IMR-90 (cell line): ENCODE measurements at regions not wholly inside any gene's neighbourhood (a gene's known extent, or its start where the extent isn't known, plus 50 kb on each side); places are given as distances from the start of the nearest gene placed in this dataset.

Source experiments
- ATAC-seq: fragments of 200-7000 bp; cut with Tn5 transposase; 2 replicates; pipeline ENCODE4 v1.9.1; 2020; ENCODE audit warnings: low read depth, mild to moderate bottlenecking, moderate library complexity
- BruUV-seq: library from RNA; stranded (reverse); fragments of 400-500 nt; replicated peaks from 2 replicates; lab custom pipeline; 2021; lab: Mats Ljungman, UMichigan
- CTCF ChIA-PET: fragments of 300-600 bp; formaldehyde crosslinking; extraction: SDS; loops from one replicate; lab custom pipeline; 2021; ENCODE audit warnings: antibody characterized with exemption; lab: Yijun Ruan, JAX
- POLR2A ChIA-PET: fragments of 300-600 bp; sonication (Branson Sonifier 250); formaldehyde crosslinking; loops from one replicate; lab custom pipeline; 2022; ENCODE audit warnings: antibody characterized with exemption; ENCODE audit not compliant: unreplicated experiment; lab: Charles Lee
- DNase-seq: peaks from one replicate; pipeline ENCODE4 v3.0.0; 2013
- H2AFZ ChIP-seq: replicated peaks from 2 replicates; pipeline ENCODE3; 2013; ENCODE audit warnings: low read length, mild to moderate bottlenecking; ENCODE audit not compliant: poor library complexity
- H2AK5ac ChIP-seq: 2 replicates; pipeline ENCODE4 v1.6.1; 2013; ENCODE audit warnings: low read depth, low read length, inconsistent platforms
- H2AK9ac ChIP-seq: replicated peaks from 2 replicates; pipeline ENCODE3; 2013; ENCODE audit warnings: mild to moderate bottlenecking, low read depth, low read length, moderate library complexity; ENCODE audit not compliant: poor library complexity
- H2BK120ac ChIP-seq: 2 replicates; pipeline ENCODE4 v1.6.1; 2013; ENCODE audit warnings: low read depth, low read length, inconsistent platforms
- H2BK15ac ChIP-seq: 3 replicates; pipeline ENCODE4 v1.6.1; 2013; ENCODE audit warnings: low read depth, low read length, inconsistent platforms
- H2BK20ac ChIP-seq: 2 replicates; pipeline ENCODE4 v1.6.1; 2013; ENCODE audit warnings: low read depth, mild to moderate bottlenecking, inconsistent platforms, low read length, moderate library complexity
- H2BK5ac ChIP-seq: 2 replicates; pipeline ENCODE4 v1.6.1; 2013; ENCODE audit warnings: mild to moderate bottlenecking, low read depth, low read length, inconsistent platforms; ENCODE audit not compliant: poor library complexity, severe bottlenecking
- H3K14ac ChIP-seq: replicated peaks from 2 replicates; pipeline ENCODE4 v1.6.1; 2013; ENCODE audit warnings: low read depth, low read length, inconsistent platforms
- H3K18ac ChIP-seq: 2 replicates; pipeline ENCODE4 v1.6.1; 2013; ENCODE audit warnings: low read depth, low read length, control low read depth
- H3K23ac ChIP-seq: 2 replicates; pipeline ENCODE4 v1.6.1; 2013; ENCODE audit warnings: low read depth, low read length, inconsistent platforms
- H3K27ac ChIP-seq: 2 replicates; pipeline ENCODE4 v1.5.1; 2013; ENCODE audit warnings: mild to moderate bottlenecking, control low read depth, low read length; ENCODE audit not compliant: insufficient read depth
- H3K27me3 ChIP-seq: 2 replicates; pipeline ENCODE4 v1.6.1; 2013; ENCODE audit warnings: low read length; ENCODE audit not compliant: control insufficient read depth, insufficient read depth
- H3K36me3 ChIP-seq: 2 replicates; pipeline ENCODE4 v1.6.1; 2013; ENCODE audit warnings: low read length, mixed read lengths; ENCODE audit not compliant: control insufficient read depth, insufficient read depth
- H3K4ac ChIP-seq: 2 replicates; pipeline ENCODE4 v1.6.1; 2013; ENCODE audit warnings: low read depth, low read length, inconsistent platforms
- H3K4me1 ChIP-seq: 2 replicates; pipeline ENCODE4 v1.6.1; 2013; ENCODE audit warnings: low read length, mixed read lengths; ENCODE audit not compliant: control insufficient read depth, insufficient read depth
- H3K4me2 ChIP-seq: 2 replicates; pipeline ENCODE4 v1.6.1; 2013; ENCODE audit warnings: low read depth, mild to moderate bottlenecking, control low read depth, low read length, moderate library complexity
- H3K4me3 ChIP-seq: 2 replicates; pipeline ENCODE4 v1.5.1; 2013; ENCODE audit warnings: low read depth, mild to moderate bottlenecking, control low read depth, low read length, moderate library complexity; ENCODE audit not compliant: insufficient read depth
- H3K56ac ChIP-seq: 2 replicates; pipeline ENCODE4 v1.6.1; 2013; ENCODE audit warnings: low read length, inconsistent platforms; ENCODE audit not compliant: insufficient read depth; ENCODE audit errors: extremely low read depth
- H3K79me1 ChIP-seq, 2 experiments: 2 replicates each; pipeline ENCODE4 v1.6.1; 2013; ENCODE audit warnings: low read length in 2 of 2, inconsistent platforms in 1 of 2, low read depth in 1 of 2
- H3K9ac ChIP-seq: 2 replicates; pipeline ENCODE4 v1.6.1; 2013; ENCODE audit warnings: low read depth, low read length, control low read depth
- H3K9me1 ChIP-seq: 2 replicates; pipeline ENCODE4 v1.6.1; 2013; ENCODE audit warnings: low read length, inconsistent platforms; ENCODE audit not compliant: insufficient read depth
- H3K9me3 ChIP-seq: 2 replicates; pipeline ENCODE4 v1.6.1; 2013; ENCODE audit warnings: low read length; ENCODE audit not compliant: control insufficient read depth, insufficient read depth
- H4K20me1 ChIP-seq: 2 replicates; pipeline ENCODE4 v1.6.1; 2013; ENCODE audit warnings: low read length, inconsistent platforms; ENCODE audit not compliant: insufficient read depth
- H4K5ac ChIP-seq: 2 replicates; pipeline ENCODE4 v1.6.1; 2013; ENCODE audit warnings: mild to moderate bottlenecking, low read depth, low read length, control low read depth
- H4K8ac ChIP-seq, 2 experiments: 2 replicates each; pipeline ENCODE4 v1.6.1; 2013; ENCODE audit warnings: low read depth in 2 of 2, low read length in 2 of 2, control low read depth in 1 of 2, inconsistent platforms in 1 of 2
- H4K91ac ChIP-seq: 2 replicates; pipeline ENCODE4 v1.6.1; 2013; ENCODE audit warnings: low read depth, low read length, inconsistent platforms; ENCODE audit not compliant: insufficient read depth
- BHLHE40 ChIP-seq: fragments of 150-350 bp; IDR thresholded peaks from 2 replicates; pipeline ENCODE4 v1.6.1; 2016; ENCODE audit warnings: mild to moderate bottlenecking, low read depth, low read length
- CEBPB ChIP-seq: IDR thresholded peaks from 2 replicates; pipeline ENCODE4 v1.6.1; 2012; ENCODE audit warnings: low read depth, low read length, improper control_type of control experiment
- CHD1 ChIP-seq: IDR thresholded peaks from 2 replicates; pipeline ENCODE4 v1.6.1; 2012; ENCODE audit warnings: low read depth, low read length, improper control_type of control experiment
- CTCF ChIP-seq: conservative IDR thresholded peaks from 2 replicates; pipeline ENCODE4 v1.5.1; 2012; ENCODE audit warnings: mild to moderate bottlenecking, low read depth, low read length, improper control_type of control experiment
- ELK1 ChIP-seq: fragments of 150-350 bp; IDR thresholded peaks from 2 replicates; pipeline ENCODE4 v1.6.1; 2016; ENCODE audit warnings: low read depth, mild to moderate bottlenecking, low read length, moderate library complexity, borderline replicate concordance
- FOS ChIP-seq: fragments of 150-350 bp; IDR thresholded peaks from 2 replicates; pipeline ENCODE4 v1.6.1; 2016; ENCODE audit warnings: low read depth, low read length
- MAFK ChIP-seq: IDR thresholded peaks from 2 replicates; pipeline ENCODE4 v1.6.1; 2012; ENCODE audit warnings: low read depth, low read length, improper control_type of control experiment
- MAZ ChIP-seq: IDR thresholded peaks from 2 replicates; pipeline ENCODE4 v1.6.1; 2012; ENCODE audit warnings: low read depth, mild to moderate bottlenecking, low read length, improper control_type of control experiment, moderate library complexity, borderline replicate concordance
- MXI1 ChIP-seq: IDR thresholded peaks from 2 replicates; pipeline ENCODE4 v1.6.1; 2012; ENCODE audit warnings: low read depth, mild to moderate bottlenecking, low read length, moderate library complexity, borderline replicate concordance
- NFE2L2 ChIP-seq: fragments of 150-350 bp; IDR thresholded peaks from 2 replicates; pipeline ENCODE4 v1.6.1; 2016; ENCODE audit warnings: low read depth, mild to moderate bottlenecking, low read length
- POLR2A ChIP-seq: IDR thresholded peaks from 2 replicates; pipeline ENCODE4 v1.6.1; 2012; ENCODE audit warnings: mild to moderate bottlenecking, low read depth, low read length
- RCOR1 ChIP-seq: IDR thresholded peaks from 2 replicates; pipeline ENCODE4 v1.6.1; 2012; ENCODE audit warnings: mild to moderate bottlenecking, low read length, improper control_type of control experiment; ENCODE audit not compliant: insufficient replicate concordance
- RFX5 ChIP-seq: IDR thresholded peaks from 2 replicates; pipeline ENCODE4 v1.8.0; 2012; ENCODE audit warnings: low read depth, mild to moderate bottlenecking, low read length, moderate library complexity
- SMC3 ChIP-seq: fragments of 150-350 bp; IDR thresholded peaks from 2 replicates; pipeline ENCODE4 v1.6.1; 2016; ENCODE audit warnings: low read depth, mild to moderate bottlenecking, antibody characterized with exemption, low read length, moderate library complexity
- WGBS, 2 experiments: methylation state at CpG; one replicate each; pipeline versions ENCODE4 v1.1.5 to v1.1.7; 2013; ENCODE audit warnings: missing lambda C conversion rate in 2 of 2; ENCODE audit not compliant: insufficient read length in 1 of 2; ENCODE audit errors: extremely low coverage in 2 of 2; 5-methylcytosine and 5-hydroxymethylcytosine counted together
- dilution Hi-C: fragments of 300-500 bp; cut with HindIII; formaldehyde crosslinking; loops from one replicate; pipeline ENCODE4 v1.14.3; 2018; ENCODE audit warnings: low sequenced_read_pairs; ENCODE audit not compliant: unreplicated experiment
- in situ Hi-C: fragments of 300-500 bp; cut with MboI; formaldehyde crosslinking; loops from 3 replicates; pipeline ENCODE4 v1.14.3; 2019; ENCODE audit warnings: low sequenced_read_pairs, inconsistent platforms, mixed read lengths
- intact Hi-C: fragments of 100-400 bp; cut with micrococcal nuclease; formaldehyde crosslinking; loops from 2 replicates; pipeline ENCODE4 v1.10.0; 2022
- TF ChIP-seq, protein P1 (sequence below): fragments of 150-350 bp; IDR thresholded peaks from 2 replicates; pipeline ENCODE4 v1.6.1; 2017; ENCODE audit warnings: mild to moderate bottlenecking, antibody characterized with exemption, low read length, low read depth

DNA sequence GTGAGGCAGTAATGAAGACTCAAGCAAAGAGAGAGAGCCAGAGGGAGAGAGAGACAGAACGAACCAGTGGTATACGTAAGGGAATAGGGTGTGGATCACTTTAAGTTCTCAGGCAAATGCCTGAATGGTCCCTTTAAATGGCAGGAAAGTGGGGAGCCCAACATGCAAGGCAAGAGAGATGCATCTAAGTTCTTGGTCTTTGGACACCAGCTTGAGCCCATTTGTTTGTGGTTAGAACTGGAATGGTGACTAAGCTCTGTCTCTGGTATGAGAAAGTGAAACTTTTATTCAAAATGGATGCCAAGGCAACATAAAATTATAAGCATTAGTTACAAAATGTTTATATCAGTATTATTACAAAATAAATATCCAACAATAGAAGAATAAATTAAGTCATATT lies 192.2 kb upstream of the ALG10 start:
- no CpG with 5 or more reads among the region's 2 CpGs for WGBS, 2 experiments
- ATAC-seq = no peak

More for the DNA sequence above, 192.2 kb upstream of the ALG10 start:
- Histone ChIP-seq H3K23ac (no peak overlapping the region), H2AFZ (no peak overlapping the region), H3K4me3 (no peak overlapping the region), H2AK9ac (no peak overlapping the region), H4K20me1 (no peaks in the 10 kb centered on the region), H3K4me2 (no peak overlapping the region), H4K5ac (no peak overlapping the region), H3K14ac (no peak overlapping the region), H2BK5ac (no peak overlapping the region), H3K36me3 (no peaks in the 10 kb centered on the region), H3K4me1 (no peaks in the 10 kb centered on the region), H2AK5ac (no peak overlapping the region), H3K56ac (no peak overlapping the region), H2BK15ac (no peak overlapping the region), H3K27me3 (no peaks in the 10 kb centered on the region), H4K91ac (no peak overlapping the region), H2BK120ac (no peak overlapping the region), H3K4ac (no peak overlapping the region), H3K79me1 (no peaks in the 10 kb centered on the region), H3K9me3 (peaks cover 5% of the 10 kb centered on the region; the same call in 1 of the 2 replicates), H3K18ac (no peak overlapping the region), H3K9ac (no peak overlapping the region), H2BK20ac (no peak overlapping the region), H4K8ac (no peak overlapping the region), H3K9me1 (no peaks in the 10 kb centered on the region), H3K27ac (no peak overlapping the region)
- ChIA-PET CTCF (no interaction called here), POLR2A (no interaction called here)
- in situ Hi-C loops = loop anchor here (25.0 kb wide), 1 partner anchor 157 kb away; no protein-coding TSS in a partner anchor
- intact Hi-C loops = no loop called here
- BruUV-seq = no TSS peak
- DNase-seq = no peak
- TF ChIP-seq FOS = no peak
- TF ChIP-seq NFE2L2 = no peak
- no peak for TF ChIP-seq MAFK
- no peak for TF ChIP-seq POLR2A
- TF ChIP-seq CEBPB = no peak
- TF ChIP-seq ELK1 = no peak
- TF ChIP-seq MAZ = no peak
- TF ChIP-seq SMC3 = no peak
- no peak for TF ChIP-seq BHLHE40
- TF ChIP-seq MXI1 = no peak
- no peak for TF ChIP-seq RCOR1
- no peak for TF ChIP-seq CTCF
- TF ChIP-seq, protein P1, sequence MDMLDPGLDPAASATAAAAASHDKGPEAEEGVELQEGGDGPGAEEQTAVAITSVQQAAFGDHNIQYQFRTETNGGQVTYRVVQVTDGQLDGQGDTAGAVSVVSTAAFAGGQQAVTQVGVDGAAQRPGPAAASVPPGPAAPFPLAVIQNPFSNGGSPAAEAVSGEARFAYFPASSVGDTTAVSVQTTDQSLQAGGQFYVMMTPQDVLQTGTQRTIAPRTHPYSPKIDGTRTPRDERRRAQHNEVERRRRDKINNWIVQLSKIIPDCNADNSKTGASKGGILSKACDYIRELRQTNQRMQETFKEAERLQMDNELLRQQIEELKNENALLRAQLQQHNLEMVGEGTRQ = no peak
- TF ChIP-seq CHD1 = no peak
- TF ChIP-seq RFX5 = no peak
- dilution Hi-C loops = no loop called here
